Ovary (tissue), 7 donors: ENCODE measurements at regions not wholly inside any gene's neighbourhood (a gene's known extent, or its start where the extent isn't known, plus 50 kb on each side); places are given as distances from the start of the nearest gene placed in this dataset.

Experiments
- DNase-seq, 5 donors: peaks; one replicate each; pipeline ENCODE4 v3.0.0-alpha.2; 2019 to 2020
- H3K27ac ChIP-seq, 2 donors: fragments of 200-600 bp; one replicate each; pipeline versions ENCODE4 v1.5.1 to v1.8.0; 2019 to 2022
- H3K27me3 ChIP-seq: fragments of 200-600 bp; one replicate; pipeline ENCODE4 v1.8.0; 2022
- H3K36me3 ChIP-seq: fragments of 200-600 bp; sonication (generic); one replicate; pipeline ENCODE4 v1.5.1; 2019
- H3K4me1 ChIP-seq: one replicate; pipeline ENCODE4 v1.8.1; 2013; ENCODE audit warnings: mild to moderate bottlenecking, moderate library complexity; ENCODE audit not compliant: insufficient read depth
- H3K4me3 ChIP-seq: fragments of 200-600 bp; sonication (generic); one replicate; pipeline ENCODE4 v1.5.1; 2017
- H3K9me3 ChIP-seq, 2 donors: fragments of 200-600 bp in 1 of 2; sonication (generic) in 1 of 2; one replicate each; pipeline versions ENCODE4 v1.5.1 to v1.8.1; 2013 to 2019; ENCODE audit warnings: mild to moderate bottlenecking in 1 of 2, moderate library complexity in 1 of 2
- CTCF ChIP-seq, 3 donors: fragments of 450-650 bp in 2 of 3; fragments of 200-600 bp in 1 of 3; IDR thresholded peaks; one replicate each; pipeline versions ENCODE4 v1.5.1 to v1.8.0; 2016 to 2022; ENCODE audit warnings: antibody characterized with exemption in 3 of 3, mild to moderate bottlenecking in 1 of 3
- EP300 ChIP-seq: sonication (generic); formaldehyde crosslinking; IDR thresholded peaks from one replicate; pipeline ENCODE4 v1.6.1; 2017; ENCODE audit warnings: antibody characterized with exemption
- POLR2A ChIP-seq: fragments of 450-650 bp; IDR thresholded peaks from one replicate; pipeline ENCODE4 v1.6.1; 2017; ENCODE audit warnings: antibody characterized with exemption, mild to moderate bottlenecking, moderate library complexity
- WGBS, 3 donors: extraction: QIAGEN DNeasy Blood & Tissue Kit in 1 of 3; methylation state at CpG; one replicate each; pipeline versions ENCODE4 v1.1.5 to v1.1.7; 2013 to 2017; 5-methylcytosine and 5-hydroxymethylcytosine counted together
- intact Hi-C, 4 donors: fragments of 100-400 bp; cut with DNase I; formaldehyde crosslinking; loops; one replicate each; pipeline versions ENCODE4 v1.11.0 to v1.15.1; 2022 to 2023
- donor health status: DM: no; HTN: no; CAD: no; lungs with moderate emphysema.
- donor health status: DM: no; HTN: no; CAD: no.
- donor health status: Bipolar disorder and iron deficiency.
- donor health status: DM: no; HTN: no; CAD: no.
- donor health status: DM: yes; HTN: yes; CAD: no.

DNA sequence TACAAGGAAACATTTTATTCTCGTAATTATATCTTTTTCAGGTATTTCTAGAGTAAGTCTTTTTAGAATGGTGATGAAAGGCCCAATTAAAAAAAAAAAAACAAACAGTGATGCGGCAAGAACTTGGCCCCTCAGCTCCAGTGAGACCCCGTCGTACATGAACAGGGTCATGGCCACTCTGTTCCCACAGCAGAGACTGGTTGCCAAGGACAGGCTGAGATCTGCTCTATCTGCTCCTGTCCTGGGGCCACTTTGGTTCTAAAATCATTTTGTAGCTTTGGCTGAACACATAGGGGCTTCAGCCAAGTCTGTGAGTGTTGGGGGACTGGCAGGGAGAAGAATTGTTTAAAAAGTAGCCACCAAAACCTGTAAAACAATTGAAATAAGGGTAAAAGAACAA, 286.9 kb downstream of the RFC3 start:
- TF ChIP-seq EP300 (no peak), CTCF (IDR thresholded peaks at IDR 0.05) (no peak), POLR2A (no peak)
- Histone ChIP-seq H3K27ac (no peak overlapping the region), H3K9me3 (no peaks in the 10 kb centered on the region), H3K4me3 (no peak overlapping the region), H3K27me3 (no peaks in the 10 kb centered on the region), H3K4me1 (no peaks in the 10 kb centered on the region), H3K36me3 (no peaks in the 10 kb centered on the region)
- WGBS, 3 donors, result 22 to 47% (median 38%) methylated on average over 4 of the region's 4 CpGs
- peak in 1 of 5 donors; percentile 45 for DNase-seq
- intact Hi-C loops, result loop anchor here in 1 of 4 donors (2.0 kb wide), 1 partner anchor 32 kb away; no protein-coding TSS in a partner anchor

DNA sequence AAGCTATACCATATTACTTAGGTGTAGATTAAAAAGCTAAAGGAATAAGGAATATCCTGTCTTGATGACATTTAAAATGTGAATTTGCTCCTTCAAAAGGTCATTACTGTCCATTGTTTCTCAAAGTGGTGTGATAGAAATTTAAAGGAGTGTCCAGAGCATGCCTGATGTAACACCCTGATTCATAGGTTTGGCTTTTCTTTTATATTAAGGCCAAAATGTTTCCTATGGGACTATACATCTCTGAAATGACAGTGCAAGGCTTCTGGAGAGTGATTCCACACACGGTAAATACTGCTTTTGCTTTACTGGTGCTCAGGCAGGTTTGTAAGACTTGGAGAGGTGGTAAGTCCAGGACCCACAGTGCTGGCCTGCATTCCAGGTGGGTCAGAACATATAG, 289.9 kb downstream of the RFC3 start:
- TF ChIP-seq EP300 (no peak), POLR2A (no peak), CTCF (IDR thresholded peaks at IDR 0.05) (no peak)
- no peaks in the 10 kb centered on the region for H3K4me1 ChIP-seq
- no peak for DNase-seq
- H3K27me3 ChIP-seq, result no peaks in the 10 kb centered on the region
- no peak overlapping the region for H3K27ac ChIP-seq
- 74 to 82% (median 76%) methylated on average over 1 of the region's 1 CpG for WGBS, 3 donors
- H3K4me3 ChIP-seq, result no peak overlapping the region
- no peaks in the 10 kb centered on the region for H3K9me3 ChIP-seq
- intact Hi-C loops, result no loop called here
- H3K36me3 ChIP-seq, result no peaks in the 10 kb centered on the region

GRCh38 chr13:34108410-34108809, 290.5 kb downstream of the RFC3 start:
- H3K4me3 ChIP-seq, result no peak overlapping the region
- no peak for DNase-seq
- no peaks in the 10 kb centered on the region for H3K36me3 ChIP-seq
- TF ChIP-seq CTCF (IDR thresholded peaks at IDR 0.05) (no peak), POLR2A (no peak), EP300 (no peak)
- intact Hi-C loops, result no loop called here
- no peaks in the 10 kb centered on the region for H3K9me3 ChIP-seq
- WGBS, 3 donors, result 82 to 89% (median 85%) methylated on average over 2 of the region's 2 CpGs
- H3K27me3 ChIP-seq, result no peaks in the 10 kb centered on the region
- H3K27ac ChIP-seq, result no peak overlapping the region
- no peaks in the 10 kb centered on the region for H3K4me1 ChIP-seq

DNA sequence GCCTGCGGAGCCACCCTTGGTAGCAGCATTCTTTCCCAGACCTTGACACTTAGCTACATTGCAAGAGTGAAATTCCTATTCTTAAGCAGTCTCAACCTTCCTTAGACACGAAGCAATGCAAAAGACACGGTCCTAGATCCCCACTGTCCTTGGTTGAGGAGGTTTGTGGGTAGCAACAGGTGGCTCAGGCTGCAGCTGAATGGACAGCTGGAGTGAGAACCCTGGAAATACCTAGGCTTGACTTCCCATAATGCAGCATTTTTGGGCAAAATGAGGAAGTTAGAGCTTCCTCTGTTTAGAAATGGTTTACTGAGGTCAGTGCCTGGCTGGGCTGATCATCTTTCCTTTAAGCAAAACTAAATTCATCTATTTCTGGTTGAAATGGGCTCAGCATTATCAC, 296.6 kb downstream of the RFC3 start:
- no peak for DNase-seq
- intact Hi-C loops, result no loop called here
- no peak overlapping the region for H3K27ac ChIP-seq
- no peaks in the 10 kb centered on the region for H3K36me3 ChIP-seq
- no peaks in the 10 kb centered on the region for H3K4me1 ChIP-seq
- TF ChIP-seq CTCF (IDR thresholded peaks at IDR 0.05), result no peak
- TF ChIP-seq EP300, result no peak
- TF ChIP-seq POLR2A, result no peak
- WGBS, 3 donors, result 72 to 91% (median 76%) methylated on average over 3 of the region's 3 CpGs
- H3K9me3 ChIP-seq, result no peaks in the 10 kb centered on the region
- H3K4me3 ChIP-seq, result no peak overlapping the region
- no peaks in the 10 kb centered on the region for H3K27me3 ChIP-seq

DNA sequence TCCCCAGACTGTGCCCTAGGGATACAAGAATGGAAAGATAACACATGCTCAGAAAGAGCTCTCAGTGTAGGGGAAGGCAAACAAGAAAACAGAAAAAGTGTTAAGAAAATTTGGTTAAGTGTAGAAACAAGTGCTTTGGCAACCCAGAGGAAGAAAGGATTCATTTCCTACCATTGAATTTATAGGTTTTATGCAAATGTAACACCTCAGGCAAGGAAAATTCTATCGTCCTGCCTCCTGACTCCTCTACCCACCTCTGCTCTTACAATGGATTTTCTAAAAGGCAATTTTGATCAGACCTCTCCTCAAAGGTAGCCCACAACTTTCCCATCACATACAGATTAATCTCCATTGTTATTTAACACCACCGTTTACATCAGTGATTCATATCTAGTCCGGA, 298.7 kb downstream of the RFC3 start:
- no peaks in the 10 kb centered on the region for H3K36me3 ChIP-seq
- 88 to 89% (median 89%) methylated on average over 3 of the region's 3 CpGs for WGBS, 3 donors
- no peaks in the 10 kb centered on the region for H3K4me1 ChIP-seq
- H3K27ac ChIP-seq, result no peak overlapping the region
- H3K27me3 ChIP-seq, result no peaks in the 10 kb centered on the region
- DNase-seq, result no peak
- intact Hi-C loops, result no loop called here
- TF ChIP-seq POLR2A, result no peak
- no peak for TF ChIP-seq EP300
- TF ChIP-seq CTCF (IDR thresholded peaks at IDR 0.05), result no peak
- H3K4me3 ChIP-seq, result no peak overlapping the region
- H3K9me3 ChIP-seq, result no peaks in the 10 kb centered on the region
